ENCODE measurements at regions not wholly inside any gene's neighbourhood (a gene's known extent, or its start where the extent isn't known, plus 50 kb on each side); places are given as distances from the start of the nearest gene placed in this dataset.

GRCh38 chr2:219958941-219959340 is 331.5 kb downstream of the SLC4A3 start:
- DNase-seq (ENCODE audit: low read depth), result no peak

- DNase-seq (ENCODE audit: low read depth), result no peak
Measured at GRCh38 chr2:219959471-219959870, 332.0 kb downstream of the SLC4A3 start.

- DNase-seq (ENCODE audit: low read depth), result no peak
Measured at GRCh38 chr2:219961947-219962498, 334.6 kb downstream of the SLC4A3 start.

- DNase-seq (ENCODE audit: low read depth), result no peak
Measured at GRCh38 chr2:219962801-219963200, 335.4 kb downstream of the SLC4A3 start.

GRCh38 chr2:219965287-219966194 is 338.1 kb downstream of the SLC4A3 start:
- DNase-seq (ENCODE audit: low read depth), result no peak

GRCh38 chr2:219967247-219968245 is 340.1 kb downstream of the SLC4A3 start:
- DNase-seq (ENCODE audit: low read depth), result no peak

- no peak for DNase-seq (ENCODE audit: low read depth)
Measured at GRCh38 chr2:219968685-219969345, 341.4 kb downstream of the SLC4A3 start.

- DNase-seq (ENCODE audit: low read depth), result no peak
Measured at GRCh38 chr2:219969508-219969907, 342.1 kb downstream of the SLC4A3 start.

GRCh38 chr2:219973136-219973535 is 345.7 kb downstream of the SLC4A3 start:
- no peak for DNase-seq (ENCODE audit: low read depth)

- no peak for DNase-seq (ENCODE audit: low read depth)
Measured at GRCh38 chr2:219976871-219977270, 349.4 kb downstream of the SLC4A3 start.

- DNase-seq (ENCODE audit: low read depth), result no peak
Measured at GRCh38 chr2:219980638-219981037, 353.2 kb downstream of the SLC4A3 start.

- DNase-seq (ENCODE audit: low read depth), result no peak
Measured at GRCh38 chr2:219983836-219984235, 356.4 kb downstream of the SLC4A3 start.

GRCh38 chr2:219985017-219985416 is 357.6 kb downstream of the SLC4A3 start:
- no peak for DNase-seq (ENCODE audit: low read depth)

- DNase-seq (ENCODE audit: low read depth), result no peak
Measured at GRCh38 chr2:219987830-219988229, 360.4 kb downstream of the SLC4A3 start.

- DNase-seq (ENCODE audit: low read depth), result no peak
Measured at GRCh38 chr2:219989744-219990143, 362.3 kb downstream of the SLC4A3 start.

- DNase-seq (ENCODE audit: low read depth), result no peak
Measured at GRCh38 chr2:219991116-219991515, 363.7 kb downstream of the SLC4A3 start.

- no peak for DNase-seq (ENCODE audit: low read depth)
Measured at GRCh38 chr2:219995399-219995798, 368.0 kb downstream of the SLC4A3 start.

GRCh38 chr2:219995991-219996765 is 368.7 kb downstream of the SLC4A3 start:
- no peak for DNase-seq (ENCODE audit: low read depth)

GRCh38 chr2:219997341-219997851 is 370.0 kb downstream of the SLC4A3 start:
- DNase-seq (ENCODE audit: low read depth), result no peak

- no peak for DNase-seq (ENCODE audit: low read depth)
Measured at GRCh38 chr2:219998107-219998506, 370.7 kb downstream of the SLC4A3 start.

- DNase-seq (ENCODE audit: low read depth), result no peak
Measured at GRCh38 chr2:219998714-219999227, 371.3 kb downstream of the SLC4A3 start.
